Omental fat pad (tissue), 3 donors: ENCODE measurements at regions not wholly inside any gene's neighbourhood (a gene's known extent, or its start where the extent isn't known, plus 50 kb on each side); places are given as distances from the start of the nearest gene placed in this dataset.

Experiments
- ATAC-seq: fragments of 150-250 bp; one replicate; pipeline ENCODE4 v1.9.1; 2016; ENCODE audit warnings: mild to moderate bottlenecking, moderate library complexity; ENCODE audit not compliant: low FRiP score
- DNase-seq: peaks from one replicate; pipeline ENCODE4 v3.0.0-alpha.2; 2019; ENCODE audit warnings: low spot score
- CTCF ChIP-seq, 3 donors: fragments of 450-650 bp; IDR thresholded peaks; one replicate each; pipeline ENCODE4 v1.5.1; 2016 to 2017; ENCODE audit warnings: antibody characterized with exemption in 3 of 3, mild to moderate bottlenecking in 3 of 3, moderate library complexity in 2 of 3

DNA sequence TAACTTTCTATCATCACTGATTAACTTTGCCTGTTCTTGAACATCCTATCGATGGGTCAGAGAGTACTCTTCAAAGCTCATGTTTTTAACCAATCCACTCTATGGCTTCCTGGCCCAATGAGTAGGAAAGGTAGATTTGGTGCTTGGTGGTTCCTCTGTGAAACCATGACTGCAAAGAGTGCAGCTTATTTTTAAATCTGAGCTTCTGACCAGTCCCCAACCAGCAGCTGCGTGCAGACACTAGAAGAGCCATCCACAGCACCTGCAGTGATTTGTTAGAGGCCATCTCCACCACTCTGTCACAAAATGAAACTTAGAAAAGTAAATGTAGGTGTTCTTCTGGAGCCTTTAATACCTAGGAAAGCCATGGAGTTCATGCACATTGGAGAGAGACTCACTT is 107.3 kb upstream of the WWC1 start:
- no peak for TF ChIP-seq CTCF (IDR thresholded peaks at IDR 0.05)
- DNase-seq (no peak), ATAC-seq (no peak)

- DNase-seq (no peak), ATAC-seq (no peak)
- no peak for TF ChIP-seq CTCF (IDR thresholded peaks at IDR 0.05)
These were observed 105.0 kb upstream of the WWC1 start for GRCh38 chr5:168186289-168187074.

GRCh38 chr5:168187614-168188013 is 103.8 kb upstream of the WWC1 start:
- DNase-seq = no peak
- TF ChIP-seq CTCF (IDR thresholded peaks at IDR 0.05) = no peak
- ATAC-seq = no peak

- ATAC-seq (no peak), DNase-seq (no peak)
- no peak for TF ChIP-seq CTCF (IDR thresholded peaks at IDR 0.05)
These were observed 103.3 kb upstream of the WWC1 start for GRCh38 chr5:168188182-168188581.

DNA sequence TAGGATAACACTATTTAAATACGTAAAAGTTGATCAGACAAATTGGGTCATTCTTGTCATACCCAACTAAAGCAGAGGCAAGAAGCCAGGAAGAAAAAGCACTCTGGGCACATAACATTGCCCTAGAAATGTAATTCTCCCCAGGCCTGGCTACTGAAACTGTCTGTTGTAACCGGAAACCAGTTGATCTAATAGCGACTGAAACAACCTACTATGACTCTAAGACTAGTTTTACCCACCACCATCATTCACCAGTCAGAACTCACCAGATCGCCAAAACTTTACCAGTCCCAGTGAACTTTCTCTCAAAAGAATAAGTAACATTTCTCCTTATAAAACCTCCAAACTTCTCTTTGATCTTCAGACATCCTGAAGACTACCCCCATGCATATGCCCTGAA is 99.3 kb upstream of the WWC1 start:
- TF ChIP-seq CTCF (IDR thresholded peaks at IDR 0.05) = no peak
- DNase-seq (no peak), ATAC-seq (no peak)

DNA sequence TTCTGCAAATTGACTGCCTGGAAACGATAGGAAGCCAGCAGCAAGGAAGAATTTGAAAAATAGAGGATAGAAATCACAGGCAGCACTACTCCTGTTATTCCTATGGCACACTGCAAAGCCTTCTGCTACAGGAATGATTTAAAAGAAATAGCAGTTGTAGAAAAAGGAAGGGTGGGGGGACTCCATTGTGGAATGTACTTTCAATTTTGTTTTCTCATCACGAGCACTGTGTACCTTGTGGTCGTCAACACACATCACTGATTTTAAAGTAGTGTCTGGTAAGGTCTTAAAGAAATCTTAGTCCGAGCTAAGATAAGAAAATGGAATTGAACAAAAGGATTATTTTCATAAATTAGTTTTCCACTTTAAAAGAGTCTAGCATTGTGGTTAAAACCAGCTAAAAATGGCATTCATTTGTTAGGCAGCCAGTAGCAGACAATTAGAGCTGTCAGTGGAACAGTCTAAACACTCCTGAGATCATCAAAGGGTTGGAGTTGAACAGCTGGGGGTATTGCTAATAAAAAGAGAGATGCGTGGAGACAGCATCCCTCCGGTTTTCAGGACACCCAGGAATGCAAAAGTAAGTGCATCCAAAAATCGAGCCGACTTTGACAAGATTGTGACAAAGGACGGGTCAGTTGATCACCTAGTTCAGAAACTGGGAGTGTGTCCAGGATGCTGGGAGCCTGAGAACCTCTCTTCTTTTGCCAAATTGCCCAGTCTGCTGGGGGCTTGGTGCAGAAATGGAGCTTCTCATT is 97.8 kb upstream of the WWC1 start:
- TF ChIP-seq CTCF (IDR thresholded peaks at IDR 0.05) = no peak
- DNase-seq (no peak), ATAC-seq (no peak)

DNA sequence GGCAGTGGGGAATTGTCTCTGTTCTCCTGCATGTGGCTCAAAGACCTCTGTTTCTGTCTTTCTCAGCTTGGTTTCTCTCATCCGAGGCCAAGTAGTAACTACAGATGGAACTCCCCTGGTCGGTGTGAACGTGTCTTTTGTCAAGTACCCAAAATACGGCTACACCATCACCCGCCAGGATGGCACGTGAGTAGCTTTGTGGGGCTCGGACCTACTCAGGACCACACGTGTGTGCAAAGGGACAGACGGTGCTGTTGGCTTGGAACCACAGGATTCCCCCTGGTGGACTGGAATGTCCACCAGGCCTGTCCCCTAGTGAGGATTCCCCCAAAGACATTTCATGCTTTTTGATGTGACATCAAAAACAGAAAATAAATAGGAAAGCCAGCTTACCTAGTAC is 96.3 kb upstream of the WWC1 start:
- ATAC-seq = no peak
- no peak for TF ChIP-seq CTCF (IDR thresholded peaks at IDR 0.05)
- DNase-seq = no peak
